ENCODE measurements at regions not wholly inside any gene's neighbourhood (a gene's known extent, or its start where the extent isn't known, plus 50 kb on each side); places are given as distances from the start of the nearest gene placed in this dataset.

- DNase-seq: no peak
Measured at GRCh38 chr12:107891967-107892366, 117.5 kb downstream of the ASCL4 start.

DNA sequence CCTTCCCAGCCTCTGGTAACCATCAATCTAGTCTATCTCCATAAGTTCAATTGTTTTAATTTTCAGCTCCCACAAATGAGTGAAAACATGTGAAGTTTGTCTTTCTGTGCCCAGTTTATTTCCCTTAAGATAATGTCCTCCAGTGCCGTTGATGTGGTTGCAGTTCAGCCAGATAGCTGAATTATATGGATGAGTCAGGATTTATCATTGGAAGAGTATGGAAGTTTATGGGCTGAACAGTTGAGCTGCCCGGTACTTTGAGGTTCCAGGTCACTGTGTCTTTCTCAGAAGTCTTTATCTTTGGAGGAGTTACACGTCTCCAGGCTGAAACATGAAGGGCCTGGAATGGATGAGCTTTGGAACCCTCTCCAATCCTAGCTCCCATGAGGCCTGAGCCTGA lies 120.1 kb downstream of the ASCL4 start:
- no peak for DNase-seq

GRCh38 chr12:107895966-107896365 lies 121.5 kb downstream of the ASCL4 start:
- DNase-seq: no peak

DNA sequence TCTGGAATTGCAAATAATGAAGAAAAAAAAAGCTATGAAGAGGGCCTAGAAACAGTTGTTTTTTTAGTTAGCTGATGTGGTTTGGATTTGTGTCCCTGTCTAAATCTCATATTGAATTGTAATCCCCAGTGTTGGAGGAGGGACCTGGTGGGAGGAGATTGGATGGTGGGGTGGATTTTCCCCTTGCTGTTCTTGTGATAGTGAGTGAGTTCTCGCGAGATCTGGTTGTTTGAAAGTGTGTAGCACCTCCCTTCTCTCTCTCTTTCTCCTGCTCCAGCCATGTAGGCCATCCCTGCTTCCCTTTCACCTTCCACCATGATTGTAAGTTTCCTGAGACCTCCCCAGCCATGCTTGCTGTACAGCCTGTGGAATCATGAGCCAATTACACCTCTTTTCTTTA lies 126.1 kb downstream of the ASCL4 start:
- DNase-seq: no peak

DNA sequence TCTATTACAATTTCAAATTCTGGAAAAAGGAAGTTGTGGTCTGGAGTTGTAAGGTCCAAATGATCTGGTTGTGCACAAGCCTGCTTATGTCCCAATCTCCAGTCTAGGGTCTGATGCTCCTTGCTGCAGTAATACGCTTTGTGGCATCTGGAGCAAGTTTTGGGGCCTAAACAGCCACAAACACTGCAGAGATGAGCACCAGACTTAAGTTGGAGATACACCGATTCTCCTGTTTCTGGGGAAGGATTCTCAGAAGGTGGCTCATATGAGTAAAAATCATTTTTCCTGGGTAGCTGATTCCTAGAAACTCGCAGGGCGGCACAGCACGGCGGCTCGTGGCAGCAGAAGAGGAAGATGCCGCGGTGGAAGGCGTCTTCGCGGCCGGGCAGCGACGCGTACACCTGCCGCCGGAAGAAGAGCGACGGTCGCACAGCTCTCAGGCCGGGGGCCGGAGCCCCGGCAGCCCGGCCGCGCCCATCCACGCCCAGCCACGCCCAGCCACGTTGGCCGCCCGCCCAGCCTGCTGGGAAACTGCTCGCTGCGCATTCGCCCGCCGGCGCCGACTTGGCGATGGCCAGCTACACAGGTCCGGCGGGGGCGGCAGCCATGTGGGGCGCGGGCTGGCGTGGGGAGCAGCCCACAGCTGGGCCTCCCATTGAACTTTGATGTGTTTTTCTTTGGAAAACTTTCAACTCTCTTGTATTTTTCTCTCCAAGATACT lies 129.0 kb downstream of the ASCL4 start:
- DNase-seq: no peak

DNA sequence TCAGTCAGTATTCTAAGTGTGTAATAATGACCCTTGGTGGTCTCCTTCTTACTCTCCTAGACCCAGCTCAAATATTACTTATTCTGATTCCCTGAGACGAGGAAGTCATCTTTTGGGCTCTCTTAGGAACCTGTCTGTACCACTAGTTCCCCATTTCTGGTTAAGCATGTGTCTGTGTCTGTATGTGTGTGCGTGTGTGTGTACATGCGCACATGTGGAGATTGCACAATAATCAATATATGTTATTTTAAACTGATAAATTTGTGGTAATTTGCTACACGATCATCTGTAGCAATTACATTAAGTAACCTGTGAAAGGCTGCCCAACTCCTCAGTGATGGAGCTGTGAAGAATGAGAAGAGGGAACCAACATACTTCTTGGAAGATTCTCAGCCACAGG lies 132.2 kb downstream of the ASCL4 start:
- no peak for DNase-seq

- DNase-seq: peak; percentile 20
Measured at GRCh38 chr12:107912421-107913004, 138.0 kb downstream of the ASCL4 start.

- DNase-seq: no peak
Measured at GRCh38 chr12:107914460-107914977, 140.0 kb downstream of the ASCL4 start.

- peak; percentile 9 for DNase-seq
Measured at GRCh38 chr12:107917912-107918800, 143.7 kb downstream of the ASCL4 start.

DNA sequence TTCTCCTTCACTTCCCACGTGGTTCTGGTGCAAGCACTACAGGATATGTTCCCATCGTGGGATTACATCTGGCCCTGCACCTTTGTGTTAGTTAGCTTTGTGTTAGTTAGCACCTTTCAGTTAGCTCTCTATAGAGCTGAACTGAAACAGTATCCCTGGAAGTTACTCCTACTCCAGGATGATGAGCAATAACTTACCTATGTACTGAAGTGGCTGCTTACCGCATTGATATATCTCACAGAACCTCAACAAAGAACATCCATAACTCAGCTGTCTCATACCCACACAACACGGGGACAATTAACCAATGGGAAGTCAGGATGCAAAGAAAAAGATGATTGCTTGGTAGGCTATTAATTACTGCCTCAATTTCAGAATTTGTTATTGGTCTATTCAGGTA lies 146.6 kb downstream of the ASCL4 start:
- DNase-seq: no peak

- no peak for DNase-seq
Measured at GRCh38 chr12:107925125-107925524, 150.6 kb downstream of the ASCL4 start.

GRCh38 chr12:107929436-107929835 lies 154.9 kb downstream of the ASCL4 start:
- peak; percentile 18 for DNase-seq

DNA sequence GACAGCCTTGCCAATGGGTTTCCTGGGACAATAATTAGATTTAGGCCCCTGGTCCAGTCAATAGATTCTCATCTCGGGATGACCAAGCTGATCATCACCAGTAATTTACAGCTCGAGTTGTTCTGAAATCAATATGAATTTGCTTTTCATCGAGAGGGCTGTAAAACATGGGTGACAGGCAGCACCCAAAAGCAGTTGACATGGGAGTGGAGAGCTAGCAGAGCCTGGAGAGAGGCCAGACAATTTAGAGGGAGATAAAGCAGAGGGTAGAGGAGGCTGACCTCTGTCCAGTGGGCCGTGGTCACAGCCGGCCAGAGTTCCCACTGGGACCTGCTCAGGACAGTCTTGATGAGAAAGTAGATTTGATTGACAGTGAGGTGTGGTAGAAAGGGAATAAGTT lies 157.3 kb downstream of the ASCL4 start:
- DNase-seq: no peak

DNA sequence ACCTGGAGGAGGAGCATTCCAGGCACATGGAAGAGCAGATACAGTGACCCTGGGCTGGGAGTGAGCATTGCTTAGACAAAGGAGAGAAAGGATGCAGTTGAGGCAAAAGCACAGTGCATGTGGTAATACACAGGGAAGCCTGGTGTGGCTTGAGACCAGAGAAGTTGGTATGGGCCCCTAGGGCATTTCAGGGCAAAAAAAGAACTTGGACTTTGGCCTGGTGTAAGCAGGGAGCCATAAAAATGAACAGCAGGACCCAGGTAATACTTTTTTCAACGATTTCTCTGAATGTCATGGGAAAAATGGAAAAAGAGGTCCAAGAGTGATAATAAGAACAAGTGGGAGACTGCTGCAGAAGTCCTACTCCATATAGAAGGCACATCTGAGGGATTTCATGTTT lies 163.9 kb downstream of the ASCL4 start:
- DNase-seq: no peak

GRCh38 chr12:107948391-107948945 lies 174.0 kb downstream of the ASCL4 start:
- DNase-seq: no peak

DNA sequence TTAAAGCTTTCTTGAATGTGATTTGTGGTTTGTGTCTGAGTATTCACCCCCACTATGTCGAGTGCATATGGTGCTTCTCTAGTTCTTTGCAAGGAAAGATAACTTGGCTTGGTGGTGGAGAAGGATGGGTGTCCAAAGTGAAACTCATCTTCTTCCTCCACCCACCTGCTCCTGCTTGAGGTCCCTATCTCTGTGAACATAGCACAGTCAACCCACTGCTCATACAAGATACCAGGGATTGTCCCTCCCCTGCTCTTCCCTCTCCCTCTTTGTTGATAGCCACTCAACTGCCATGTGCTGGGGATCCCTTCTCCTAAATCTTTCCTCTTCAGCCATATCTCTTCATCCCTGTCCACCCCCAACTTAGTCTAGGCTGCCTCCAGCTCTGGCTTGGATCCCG lies 176.5 kb downstream of the ASCL4 start:
- DNase-seq: no peak

GRCh38 chr12:107955966-107956643 lies 173.0 kb upstream of the WSCD2 start:
- DNase-seq: no peak

GRCh38 chr12:107957459-107957858 lies 171.6 kb upstream of the WSCD2 start:
- DNase-seq: no peak

DNA sequence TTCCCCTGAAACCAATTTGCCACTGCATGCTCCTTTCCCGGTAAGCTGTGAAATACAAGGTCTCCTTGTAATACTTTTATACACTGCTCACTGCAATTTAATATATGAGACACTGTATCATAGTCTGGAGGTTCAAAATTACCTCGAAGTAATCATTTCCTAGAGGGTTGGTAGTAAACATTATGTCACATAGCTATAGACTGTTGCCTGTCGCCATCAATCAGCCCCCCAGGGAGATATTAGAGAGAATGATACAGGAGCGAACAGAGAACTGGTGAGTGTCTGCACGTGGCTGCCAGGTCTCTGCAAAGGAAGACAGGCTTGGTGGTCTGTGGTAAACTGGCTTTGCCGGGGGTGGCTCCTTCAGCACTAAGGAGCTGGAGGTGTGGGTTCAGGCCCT lies 165.5 kb upstream of the WSCD2 start:
- DNase-seq: no peak

DNA sequence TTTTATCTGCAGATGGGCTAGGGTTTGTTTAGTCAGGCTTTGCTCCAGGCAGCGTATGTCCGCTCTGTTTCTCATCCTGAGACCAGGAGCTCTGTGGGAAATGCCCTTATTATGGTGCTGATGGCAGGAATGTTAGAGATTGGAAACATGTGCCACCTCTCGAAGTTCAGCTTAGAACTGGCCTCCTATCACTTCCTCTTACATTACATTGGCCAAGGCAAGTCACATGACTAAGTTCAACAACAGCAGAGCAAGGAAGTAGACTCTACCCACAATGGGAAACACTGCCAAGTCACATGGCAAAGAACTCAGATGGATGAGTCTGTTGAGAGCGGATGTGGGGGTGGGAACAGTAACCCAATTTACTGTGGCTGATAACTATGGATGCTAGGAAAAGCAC lies 161.9 kb upstream of the WSCD2 start:
- DNase-seq: peak; percentile 3

- no peak for DNase-seq
Measured at GRCh38 chr12:107973950-107974349, 155.1 kb upstream of the WSCD2 start.

DNA sequence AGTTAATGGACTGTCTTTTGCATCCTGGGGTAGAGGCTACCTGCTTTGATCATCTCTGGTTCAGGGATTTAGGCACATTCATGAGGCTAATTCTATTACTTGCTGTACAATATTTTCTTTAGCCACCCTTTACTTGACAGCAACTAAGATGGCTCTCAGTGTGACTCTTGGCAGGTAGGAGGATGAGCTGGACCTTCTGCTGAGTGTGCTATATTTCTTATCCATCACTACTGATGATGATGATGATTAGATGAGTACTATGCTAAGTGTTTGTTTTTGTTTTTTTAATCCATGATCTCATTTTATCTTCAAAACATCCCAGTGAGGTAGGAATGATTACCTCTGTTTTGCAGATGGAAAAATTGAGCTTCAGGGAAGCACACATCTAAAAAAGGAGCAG lies 152.8 kb upstream of the WSCD2 start:
- DNase-seq: no peak

GRCh38 chr12:107978201-107978600 lies 150.9 kb upstream of the WSCD2 start:
- no peak for DNase-seq
